Activated CD8-positive, alpha-beta memory T cell treated with anti-CD3 and anti-CD28 coated beads for 48 hours (primary cell): ENCODE measurements at regions not wholly inside any gene's neighbourhood (a gene's known extent, or its start where the extent isn't known, plus 50 kb on each side); places are given as distances from the start of the nearest gene placed in this dataset.

ENCODE experiments used
- DNase-seq, 3 experiments: peaks; one replicate each; pipeline ENCODE4 v3.0.0-alpha.2; 2020; ENCODE audit warnings: low read depth in 2 of 3, low spot score in 2 of 3

GRCh38 chr18:41754332-41754731 lies 200.7 kb upstream of the PIK3C3 start:
- no peak for DNase-seq

- DNase-seq, result no peak
Measured at GRCh38 chr18:41753826-41754225, 201.2 kb upstream of the PIK3C3 start.

DNA sequence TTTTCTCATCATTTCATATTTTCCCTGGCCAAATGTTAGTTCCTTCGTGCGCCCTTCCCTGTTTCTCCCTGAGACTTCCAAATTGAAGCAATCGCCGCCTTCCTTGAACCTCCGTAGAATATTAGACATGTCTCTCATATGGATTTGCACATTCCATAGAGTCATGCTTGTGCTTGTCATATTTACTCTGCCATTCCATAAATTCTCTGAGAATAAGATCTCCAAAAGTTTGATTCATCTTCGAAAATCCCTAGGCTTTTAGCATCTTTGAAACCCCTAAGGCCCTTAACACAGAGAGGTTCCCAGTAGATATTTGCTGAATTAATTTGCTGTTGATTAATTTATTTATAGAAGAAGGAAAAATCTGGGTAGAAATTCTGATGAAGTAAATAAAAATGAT lies 202.2 kb upstream of the PIK3C3 start:
- DNase-seq, result no peak

- no peak for DNase-seq
Measured at GRCh38 chr18:41751652-41752051, 203.4 kb upstream of the PIK3C3 start.

GRCh38 chr18:41751161-41751560 lies 203.9 kb upstream of the PIK3C3 start:
- DNase-seq, result no peak

GRCh38 chr18:41747723-41748242 lies 207.3 kb upstream of the PIK3C3 start:
- DNase-seq, result no peak

GRCh38 chr18:41745166-41746049 lies 209.6 kb upstream of the PIK3C3 start:
- no peak for DNase-seq

- DNase-seq, result no peak
Measured at GRCh38 chr18:41744421-41745030, 210.5 kb upstream of the PIK3C3 start.

DNA sequence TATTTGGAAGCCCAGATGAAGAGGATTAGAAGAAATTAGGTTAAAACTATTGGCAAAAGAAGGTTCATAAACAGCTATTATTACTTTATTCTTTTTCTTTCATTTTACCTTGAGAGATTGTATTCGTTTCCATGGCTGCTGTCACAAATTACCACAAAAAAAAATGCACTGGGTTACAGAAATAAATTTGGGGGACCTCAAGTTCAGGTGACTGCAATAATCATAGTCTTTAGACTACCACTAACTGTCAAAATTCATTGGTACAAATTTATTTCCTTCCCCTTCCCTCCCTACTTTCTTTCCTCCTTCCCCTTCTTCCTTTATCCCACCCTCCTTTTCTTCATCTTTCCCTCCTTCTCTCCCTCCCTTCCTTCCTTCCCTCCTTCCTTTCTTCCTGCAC lies 217.8 kb upstream of the PIK3C3 start:
- DNase-seq, result no peak

DNA sequence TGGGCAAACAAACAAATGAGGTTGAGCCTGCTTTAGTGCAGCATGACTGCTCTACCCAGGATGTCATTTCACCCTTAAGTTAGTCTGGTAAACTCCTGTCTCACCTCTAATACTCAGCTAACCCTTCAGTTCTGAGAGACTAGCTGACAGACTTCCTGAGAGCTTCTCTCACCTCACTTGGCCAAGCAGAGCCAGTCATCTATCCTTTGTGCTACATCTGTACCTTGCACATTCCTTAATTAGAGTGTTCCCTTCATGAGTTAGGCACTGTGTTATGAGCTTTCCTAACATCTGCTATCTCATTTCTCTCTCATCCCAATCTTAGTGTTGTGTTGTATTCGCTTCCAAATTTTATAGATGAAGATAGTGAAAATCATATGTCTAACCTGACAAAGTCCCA lies 220.1 kb upstream of the PIK3C3 start:
- no peak for DNase-seq

DNA sequence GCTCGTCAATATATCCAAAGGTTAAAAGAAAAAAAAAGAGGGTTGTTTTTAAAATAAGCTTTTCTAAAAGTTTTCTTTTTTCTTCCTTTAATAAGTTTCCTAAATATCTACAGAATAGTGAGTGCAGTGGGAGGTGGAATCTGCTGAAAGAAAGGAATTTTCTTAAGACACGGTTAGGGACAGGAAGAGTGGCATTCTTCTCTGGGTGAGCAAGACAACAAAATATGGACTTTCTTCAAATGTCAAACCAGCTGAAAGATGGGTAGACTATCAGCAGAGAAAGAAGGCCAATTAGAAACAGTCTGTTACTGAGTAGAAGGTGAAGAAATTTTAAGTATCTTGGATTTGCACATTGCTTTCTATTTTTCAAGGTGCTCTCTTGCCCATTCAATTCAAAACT lies 222.7 kb upstream of the PIK3C3 start:
- DNase-seq, result no peak

DNA sequence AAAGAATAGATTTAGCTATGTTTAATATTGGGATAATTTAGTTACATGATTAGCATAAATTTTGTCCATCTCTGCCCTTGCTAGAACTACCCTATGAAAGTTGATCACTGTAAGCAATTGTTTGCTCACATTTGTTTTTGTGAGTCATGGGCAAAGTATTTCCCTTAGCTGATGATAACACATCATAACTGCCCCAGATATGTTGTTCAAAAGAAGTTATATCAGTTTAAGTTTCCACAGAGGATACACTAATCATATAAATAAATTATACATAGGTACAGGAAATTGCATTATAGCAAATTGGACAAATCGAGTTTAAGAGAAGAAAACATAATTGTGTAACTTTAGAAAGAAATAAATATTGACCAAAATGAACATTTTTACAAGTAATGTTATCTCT lies 223.2 kb upstream of the PIK3C3 start:
- no peak for DNase-seq

DNA sequence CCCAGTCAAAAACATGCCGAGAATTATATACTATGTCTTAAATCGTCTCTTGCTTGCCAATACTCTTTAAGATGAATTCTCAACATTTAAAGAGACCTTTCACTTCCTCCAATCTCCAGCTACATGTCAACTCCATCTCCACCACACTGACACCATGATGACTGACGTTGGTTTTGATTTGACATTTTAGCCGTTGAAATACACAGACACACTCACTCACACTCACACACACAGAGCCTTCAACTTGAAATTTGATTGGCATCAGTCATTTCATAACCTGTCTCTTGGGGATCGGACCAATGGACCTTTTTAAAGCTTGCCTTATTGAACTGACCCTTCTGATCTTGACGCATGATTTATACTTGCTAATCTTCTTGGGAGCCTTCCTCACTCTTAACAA lies 230.8 kb upstream of the PIK3C3 start:
- no peak for DNase-seq

DNA sequence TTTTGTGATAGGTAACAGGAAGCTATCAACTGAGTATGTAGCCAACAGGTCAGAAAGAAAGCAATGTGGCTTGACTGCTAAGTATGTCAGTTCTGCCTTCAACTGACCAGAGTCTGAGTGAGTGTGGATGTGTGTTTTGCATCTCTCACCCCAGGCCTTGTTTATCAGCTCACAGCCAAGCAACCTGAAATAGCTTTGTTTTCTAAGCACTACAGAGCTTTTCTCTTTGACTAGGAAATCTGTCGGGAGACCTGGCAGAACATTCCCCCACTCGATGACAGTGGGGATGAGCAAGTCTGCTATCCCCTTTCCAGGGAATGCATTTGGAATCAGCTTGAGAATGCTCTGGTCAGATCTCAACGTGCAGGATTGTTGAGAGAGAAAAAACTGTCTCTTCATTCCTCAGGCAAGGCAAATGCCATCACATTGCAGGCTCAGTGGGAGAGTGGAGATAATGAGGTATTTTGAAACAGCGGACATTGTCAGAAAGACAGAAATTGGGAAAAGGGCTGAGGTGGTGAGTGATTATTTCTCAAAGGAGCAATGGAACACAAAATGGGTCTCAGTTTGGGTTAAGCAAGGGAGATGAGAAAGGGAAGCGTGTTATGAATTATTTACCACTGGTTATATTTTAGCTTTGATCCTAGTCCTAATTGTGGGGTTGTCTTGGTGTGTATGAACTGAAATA lies 233.8 kb upstream of the PIK3C3 start:
- DNase-seq, result no peak

DNA sequence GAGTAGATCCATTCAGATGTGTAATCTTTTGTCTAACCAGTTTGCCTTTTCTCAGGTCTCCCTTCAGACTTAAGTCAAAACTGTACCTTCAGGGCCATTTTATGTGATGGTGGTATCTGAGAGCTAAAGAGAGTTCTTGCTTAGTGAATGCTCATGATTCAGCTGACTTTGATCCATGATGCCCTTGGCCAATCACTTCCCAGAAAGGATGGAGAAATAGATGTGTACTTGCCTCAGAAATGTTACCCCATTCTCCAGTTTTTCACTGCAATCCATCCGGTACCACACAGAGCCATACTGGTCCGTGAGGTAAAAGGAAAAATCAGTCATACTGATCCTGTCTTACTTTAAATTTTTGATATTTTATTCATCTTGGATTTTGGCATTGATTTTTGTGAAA lies 234.8 kb upstream of the PIK3C3 start:
- no peak for DNase-seq

DNA sequence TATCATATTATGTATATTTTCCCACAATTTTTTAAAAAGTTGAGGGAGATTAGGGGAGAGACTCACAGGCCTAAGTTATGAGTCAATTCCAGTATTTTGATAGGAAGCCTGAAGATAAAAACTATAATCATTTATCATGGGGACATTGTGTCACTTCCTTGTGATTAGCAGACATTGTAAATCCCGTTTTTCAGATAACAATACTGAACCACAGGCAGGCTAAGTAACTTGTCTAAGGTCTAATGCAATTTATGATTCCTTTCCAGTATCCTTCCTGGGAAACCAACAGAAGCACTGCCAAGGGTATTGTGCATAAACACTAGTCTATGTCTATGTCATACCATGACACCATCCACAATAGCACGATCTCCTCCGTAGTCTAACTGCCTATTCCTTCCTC lies 235.2 kb upstream of the PIK3C3 start:
- DNase-seq, result no peak

GRCh38 chr18:41714872-41715271 lies 240.2 kb upstream of the PIK3C3 start:
- DNase-seq, result no peak

- no peak for DNase-seq
Measured at GRCh38 chr18:41713969-41714825, 240.8 kb upstream of the PIK3C3 start.

GRCh38 chr18:41706301-41706700 lies 248.7 kb upstream of the PIK3C3 start:
- no peak for DNase-seq

DNA sequence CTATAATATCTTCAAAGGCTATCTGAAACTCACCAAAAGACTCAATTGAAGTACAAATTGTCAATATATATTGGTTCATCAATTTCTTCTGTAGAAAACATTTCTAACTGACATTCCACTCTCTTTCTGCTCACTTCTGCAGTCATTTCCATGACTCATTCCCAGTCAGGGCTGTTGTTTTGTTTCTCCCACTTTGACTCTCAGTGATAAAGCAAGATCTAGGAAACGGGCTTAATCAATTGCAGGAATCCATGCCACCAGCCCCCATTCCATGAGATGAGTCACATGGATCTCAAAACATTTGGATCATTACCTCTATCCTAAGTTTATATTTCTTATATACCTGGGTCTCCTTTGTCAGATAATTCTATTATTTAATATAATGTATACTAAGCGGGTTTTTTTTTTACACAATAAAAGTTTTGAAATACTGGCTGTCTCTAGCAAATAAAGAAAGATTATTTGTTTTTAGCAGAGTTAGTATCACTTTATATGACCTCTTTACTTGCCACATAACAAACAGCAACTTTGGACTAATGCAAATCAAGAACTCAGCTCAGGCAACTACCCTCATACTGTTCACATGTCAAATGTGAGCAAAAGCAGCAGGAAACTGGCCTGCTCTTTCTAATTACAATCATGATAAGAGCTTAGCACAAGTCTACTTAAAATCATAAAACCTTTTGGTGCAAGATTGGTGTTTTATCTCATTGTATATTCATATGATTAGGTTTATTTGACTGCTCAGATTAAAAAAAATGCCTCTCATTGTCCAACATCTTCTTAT lies 251.1 kb upstream of the PIK3C3 start:
- no peak for DNase-seq
